ENCODE measurements at regions not wholly inside any gene's neighbourhood (a gene's known extent, or its start where the extent isn't known, plus 50 kb on each side); places are given as distances from the start of the nearest gene placed in this dataset.

DNA sequence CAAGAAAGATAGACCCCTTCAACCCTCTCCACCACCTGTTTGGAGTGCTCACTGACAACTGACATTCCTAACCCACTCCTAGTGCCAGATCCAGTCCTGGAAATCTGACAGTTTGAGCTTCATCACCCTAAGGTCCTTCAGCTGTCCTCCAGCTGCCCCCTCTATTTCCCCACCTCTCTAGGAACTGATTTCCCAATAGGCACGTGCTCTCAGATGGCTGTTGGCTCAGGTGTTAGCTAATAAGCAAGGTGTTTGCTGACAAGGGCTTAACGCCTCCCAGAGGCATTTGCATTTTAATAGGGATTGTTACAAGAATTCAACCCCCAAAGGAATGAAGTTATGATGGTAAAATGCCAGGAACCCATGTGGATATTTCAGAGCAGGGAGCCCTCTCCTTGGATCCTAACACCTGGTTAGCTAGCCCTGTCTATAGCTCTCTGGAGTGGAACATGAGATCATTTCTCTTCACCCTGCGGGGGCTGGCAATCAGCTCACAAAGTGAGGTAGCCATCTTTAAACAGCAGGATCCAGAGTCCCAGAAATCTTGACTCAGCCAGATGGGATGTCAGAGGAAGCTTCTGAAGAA lies 348.5 kb upstream of the SFRP2 start (continued):
- TF ChIP-seq REST (IDR thresholded peaks at IDR 0.05; ENCODE audit: low read depth, low read length) (no peak), SIX5 (IDR thresholded peaks at IDR 0.05; ENCODE audit: low read depth, low read length, severe bottlenecking) (no peak), NR2F1 (conservative IDR thresholded peaks at IDR 0.05) (no peak)

DNA sequence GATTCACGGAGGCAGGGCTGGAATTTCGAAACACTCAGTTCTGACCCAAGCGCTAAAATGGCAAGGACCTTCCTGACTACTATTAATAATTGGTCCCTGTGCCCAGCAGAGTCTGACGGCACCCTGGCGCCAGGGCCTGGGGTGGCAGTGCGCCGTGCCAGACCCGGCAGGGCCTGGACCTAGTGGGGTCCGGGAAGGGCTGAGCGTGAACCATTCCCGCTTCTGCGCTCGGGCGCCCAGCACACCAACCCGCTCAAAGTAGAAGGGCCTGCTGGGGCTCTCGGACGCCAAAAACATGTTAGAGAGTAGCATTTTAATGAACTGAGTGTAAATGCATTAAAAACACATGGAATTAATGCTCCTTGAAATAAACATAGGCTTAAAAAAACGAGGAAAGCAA lies 346.7 kb upstream of the SFRP2 start:
- no peak for TF ChIP-seq NFXL1 (IDR thresholded peaks at IDR 0.05; ENCODE audit: borderline replicate concordance)
- TF ChIP-seq, protein P1, sequence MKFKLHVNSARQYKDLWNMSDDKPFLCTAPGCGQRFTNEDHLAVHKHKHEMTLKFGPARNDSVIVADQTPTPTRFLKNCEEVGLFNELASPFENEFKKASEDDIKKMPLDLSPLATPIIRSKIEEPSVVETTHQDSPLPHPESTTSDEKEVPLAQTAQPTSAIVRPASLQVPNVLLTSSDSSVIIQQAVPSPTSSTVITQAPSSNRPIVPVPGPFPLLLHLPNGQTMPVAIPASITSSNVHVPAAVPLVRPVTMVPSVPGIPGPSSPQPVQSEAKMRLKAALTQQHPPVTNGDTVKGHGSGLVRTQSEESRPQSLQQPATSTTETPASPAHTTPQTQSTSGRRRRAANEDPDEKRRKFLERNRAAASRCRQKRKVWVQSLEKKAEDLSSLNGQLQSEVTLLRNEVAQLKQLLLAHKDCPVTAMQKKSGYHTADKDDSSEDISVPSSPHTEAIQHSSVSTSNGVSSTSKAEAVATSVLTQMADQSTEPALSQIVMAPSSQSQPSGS (IDR thresholded peaks at IDR 0.05; ENCODE audit: low read length) = no peak
- TF ChIP-seq MEF2A (IDR thresholded peaks at IDR 0.05; ENCODE audit: insufficient read depth, low read depth, low read length) = no peak
- no peak for TF ChIP-seq SMAD1 (IDR thresholded peaks at IDR 0.05; ENCODE audit: low read depth, partially characterized antibody)
- TF ChIP-seq CBFB (IDR thresholded peaks at IDR 0.05; ENCODE audit: low read depth) = no peak
- no peak for TF ChIP-seq BACH1 (IDR thresholded peaks at IDR 0.05; ENCODE audit: borderline replicate concordance)
- TF ChIP-seq, protein P2, sequence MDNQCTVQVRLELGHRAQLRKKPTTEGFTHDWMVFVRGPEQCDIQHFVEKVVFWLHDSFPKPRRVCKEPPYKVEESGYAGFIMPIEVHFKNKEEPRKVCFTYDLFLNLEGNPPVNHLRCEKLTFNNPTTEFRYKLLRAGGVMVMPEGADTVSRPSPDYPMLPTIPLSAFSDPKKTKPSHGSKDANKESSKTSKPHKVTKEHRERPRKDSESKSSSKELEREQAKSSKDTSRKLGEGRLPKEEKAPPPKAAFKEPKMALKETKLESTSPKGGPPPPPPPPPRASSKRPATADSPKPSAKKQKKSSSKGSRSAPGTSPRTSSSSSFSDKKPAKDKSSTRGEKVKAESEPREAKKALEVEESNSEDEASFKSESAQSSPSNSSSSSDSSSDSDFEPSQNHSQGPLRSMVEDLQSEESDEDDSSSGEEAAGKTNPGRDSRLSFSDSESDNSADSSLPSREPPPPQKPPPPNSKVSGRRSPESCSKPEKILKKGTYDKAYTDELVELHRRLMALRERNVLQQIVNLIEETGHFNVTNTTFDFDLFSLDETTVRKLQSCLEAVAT (IDR thresholded peaks at IDR 0.05) = no peak
- TF ChIP-seq BRCA1 (IDR thresholded peaks at IDR 0.05; ENCODE audit: low read depth, low read length) = no peak
- no peak for TF ChIP-seq FOS (IDR thresholded peaks at IDR 0.05; ENCODE audit: borderline replicate concordance, extremely low read depth, insufficient read length)
- no peak for TF ChIP-seq CHD2 (IDR thresholded peaks at IDR 0.05; ENCODE audit: borderline replicate concordance, low read depth, low read length)
- Histone ChIP-seq H3K4me3 (no peak overlapping the region), H3K27me3 (replicated peaks in 1 of 2; ENCODE audit: control insufficient read depth in 2 of 2, insufficient read depth in 2 of 2, low read length in 1 of 2) (no peaks in the 10 kb centered on the region), H3K79me2 (ENCODE audit: control insufficient read depth, insufficient read depth, low read length) (no peaks in the 10 kb centered on the region), H3K27ac (ENCODE audit: control insufficient read depth, insufficient read depth) (no peak overlapping the region), H3K9me3 (replicated peaks; ENCODE audit: control insufficient read depth, insufficient read depth, low read length) (no peaks in the 10 kb centered on the region), H3K36me3 (ENCODE audit: control insufficient read depth in 2 of 2, insufficient read depth in 2 of 2, low read length in 1 of 2) (no peaks in the 10 kb centered on the region), H3K4me2 (ENCODE audit: control insufficient read depth, insufficient read depth) (no peak overlapping the region), H4K20me1 (ENCODE audit: control insufficient read depth, insufficient read depth) (no peaks in the 10 kb centered on the region), H2AFZ (ENCODE audit: control insufficient read depth, low read depth, low read length) (no peak overlapping the region), H3K9ac (ENCODE audit: control insufficient read depth, insufficient read depth, low read length) (no peak overlapping the region), H3K4me1 (ENCODE audit: control insufficient read depth, insufficient read depth, low read length) (no peaks in the 10 kb centered on the region)
- SMC1A ChIA-PET (ENCODE audit: uncharacterized antibody, unreplicated experiment) = no interaction called here
- in situ Hi-C loops (cut with MboI) (no loop called here), intact Hi-C loops (cut with micrococcal nuclease; ENCODE audit: unreplicated experiment) (no loop called here)
- RAD21 ChIA-PET (ENCODE audit: unreplicated experiment) = no interaction called here
- WGBS (ENCODE audit: insufficient coverage, insufficient replicate concordance, low lambda C conversion rate, missing lambda C conversion rate) = 56% methylated on average over 18 of the region's 18 CpGs
- CTCF ChIA-PET = no interaction called here
- no TSS peak for BruUV-seq (replicated peaks)
- FAIRE-seq (no peak), ATAC-seq (no peak), DNase-seq (ENCODE audit: low read depth, low spot score) (no peak)
- POLR2A ChIA-PET = no interaction called here
